Nephron progenitor cell (in vitro differentiated cells): ENCODE measurements at regions not wholly inside any gene's neighbourhood (a gene's known extent, or its start where the extent isn't known, plus 50 kb on each side); places are given as distances from the start of the nearest gene placed in this dataset.

Experiments
- DNase-seq: peaks from one replicate; pipeline ENCODE4 v3.0.0; 2021
- H3K27ac Mint-ChIP-seq: 2 replicates; pipeline ENCODE4 v1.8.0; 2021; ENCODE audit warnings: mild to moderate bottlenecking, moderate library complexity, mixed read lengths
- H3K27me3 Mint-ChIP-seq: 2 replicates; pipeline ENCODE4 v1.8.0; 2021; ENCODE audit warnings: mild to moderate bottlenecking, low read depth, mixed read lengths; ENCODE audit not compliant: poor library complexity
- H3K36me3 Mint-ChIP-seq: 2 replicates; pipeline ENCODE4 v1.8.0; 2021; ENCODE audit warnings: low read depth, mixed read lengths
- H3K4me1 Mint-ChIP-seq: 2 replicates; pipeline ENCODE4 v1.8.0; 2021; ENCODE audit warnings: mixed read lengths
- H3K4me3 Mint-ChIP-seq: 2 replicates; pipeline ENCODE4 v1.8.0; 2021; ENCODE audit warnings: mild to moderate bottlenecking, moderate library complexity, mixed read lengths
- H3K9me3 Mint-ChIP-seq: 2 replicates; pipeline ENCODE4 v1.8.0; 2021; ENCODE audit warnings: mild to moderate bottlenecking, moderate library complexity, mixed read lengths
- CTCF ChIP-seq: fragments of 200-600 bp; sonication (generic); IDR thresholded peaks from 2 replicates; pipeline ENCODE4 v1.5.0; 2021; ENCODE audit warnings: antibody characterized with exemption

DNA sequence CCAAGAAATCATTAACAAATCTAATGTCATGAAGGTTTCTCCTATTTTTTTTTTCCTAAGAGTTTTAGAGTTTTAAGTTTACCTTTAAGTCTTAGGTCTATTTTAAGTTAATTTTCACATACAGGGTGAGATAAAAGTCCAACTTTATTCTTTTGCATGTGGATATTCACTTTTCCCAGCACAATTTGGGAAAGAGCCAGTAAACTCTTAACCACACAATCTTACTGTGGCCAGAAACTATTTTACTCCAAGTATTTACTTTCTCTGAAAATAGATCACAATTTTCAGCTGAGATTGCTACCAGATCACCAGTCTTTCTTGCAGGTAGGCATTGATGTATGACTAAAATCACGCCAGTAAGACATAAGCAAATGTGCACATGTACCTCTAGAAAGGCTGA lies 728.5 kb downstream of the TNS3 start:
- peaks cover 4% of the 10 kb centered on the region for H3K27me3 Mint-ChIP-seq
- no peak for DNase-seq
- no peak overlapping the region for H3K27ac Mint-ChIP-seq
- no peaks in the 10 kb centered on the region for H3K36me3 Mint-ChIP-seq
- peaks cover 18% of the 10 kb centered on the region for H3K4me1 Mint-ChIP-seq
- no peak for TF ChIP-seq CTCF
- H3K4me3 Mint-ChIP-seq: no peak overlapping the region
- H3K9me3 Mint-ChIP-seq: no peaks in the 10 kb centered on the region

DNA sequence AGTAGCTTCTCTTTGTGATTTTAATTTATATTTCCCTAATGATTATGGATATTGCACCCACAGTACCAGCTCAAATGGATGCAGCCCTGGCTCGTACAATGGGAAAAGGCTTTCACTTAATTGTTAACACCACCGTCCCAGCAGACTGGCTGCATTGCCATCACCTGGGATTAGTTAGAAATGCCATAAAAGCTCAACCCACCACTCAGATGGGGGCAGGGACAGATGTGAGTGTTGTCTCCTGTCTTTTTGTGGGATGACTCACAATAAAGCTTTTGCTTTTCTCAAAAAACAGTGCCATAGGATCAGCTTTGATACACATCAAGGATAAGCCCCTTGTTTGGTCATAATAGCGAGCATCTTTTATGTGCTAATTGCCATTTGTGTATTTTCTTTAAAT lies 729.1 kb downstream of the TNS3 start:
- peaks cover 4% of the 10 kb centered on the region for H3K27me3 Mint-ChIP-seq
- H3K27ac Mint-ChIP-seq: no peak overlapping the region
- H3K4me3 Mint-ChIP-seq: no peak overlapping the region
- no peak for TF ChIP-seq CTCF
- peaks cover 18% of the 10 kb centered on the region for H3K4me1 Mint-ChIP-seq
- DNase-seq: no peak
- H3K36me3 Mint-ChIP-seq: no peaks in the 10 kb centered on the region
- H3K9me3 Mint-ChIP-seq: no peaks in the 10 kb centered on the region

- TF ChIP-seq CTCF: no peak
- Mint-ChIP-seq H3K27ac (no peak overlapping the region), H3K9me3 (no peaks in the 10 kb centered on the region), H3K4me3 (no peak overlapping the region), H3K4me1 (peaks cover 14% of the 10 kb centered on the region), H3K36me3 (peaks cover 7% of the 10 kb centered on the region), H3K27me3 (no peaks in the 10 kb centered on the region)
- DNase-seq: no peak
These were observed 731.2 kb downstream of the TNS3 start for GRCh38 chr7:46850563-46851330.

DNA sequence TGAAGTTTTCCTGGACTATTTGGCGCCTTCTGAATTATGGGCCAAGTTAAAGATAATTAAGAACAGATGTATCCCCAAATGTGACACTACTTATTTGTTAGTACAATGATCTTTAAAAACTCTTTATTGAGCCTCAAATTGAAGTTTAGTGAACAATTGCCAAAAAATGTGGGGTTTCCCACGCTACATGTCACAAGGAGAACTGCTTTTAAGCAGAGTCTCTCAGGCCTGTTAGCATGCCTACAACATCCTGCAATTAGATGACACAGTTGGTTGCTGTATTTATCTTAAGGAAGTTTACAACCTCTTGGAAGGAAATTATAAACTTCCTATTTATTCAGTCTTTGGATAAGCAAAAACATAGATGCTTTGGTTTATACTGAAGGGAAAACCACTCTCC lies 733.0 kb downstream of the TNS3 start:
- peaks cover 7% of the 10 kb centered on the region for H3K36me3 Mint-ChIP-seq
- H3K27ac Mint-ChIP-seq: no peak overlapping the region
- no peak for TF ChIP-seq CTCF
- H3K4me3 Mint-ChIP-seq: no peak overlapping the region
- no peaks in the 10 kb centered on the region for H3K9me3 Mint-ChIP-seq
- no peaks in the 10 kb centered on the region for H3K27me3 Mint-ChIP-seq
- no peak for DNase-seq
- peaks cover 8% of the 10 kb centered on the region for H3K4me1 Mint-ChIP-seq

DNA sequence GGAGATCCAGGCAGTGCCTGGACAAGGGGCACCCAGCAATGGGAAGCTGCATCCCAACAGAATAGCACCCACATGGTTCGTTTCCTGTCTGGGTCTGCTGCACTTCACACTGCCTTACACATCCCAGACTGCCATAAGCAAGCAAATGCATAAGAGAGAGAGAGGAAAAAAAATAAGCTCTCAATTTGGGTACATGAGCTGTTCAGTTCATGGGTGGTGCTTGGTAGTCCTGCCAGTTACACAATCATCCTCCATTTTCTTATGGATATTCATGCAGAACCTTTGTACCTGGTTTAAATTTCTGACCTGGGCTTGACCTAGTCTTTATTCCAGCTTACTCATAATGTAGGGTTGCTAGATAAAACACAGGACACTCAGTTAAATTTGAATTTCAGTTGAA lies 733.6 kb downstream of the TNS3 start:
- Mint-ChIP-seq H3K4me1 (peaks cover 1% of the 10 kb centered on the region), H3K27ac (no peak overlapping the region)

More for the DNA sequence above, 733.6 kb downstream of the TNS3 start:
- no peak for TF ChIP-seq CTCF
- no peak overlapping the region for H3K4me3 Mint-ChIP-seq
- no peaks in the 10 kb centered on the region for H3K9me3 Mint-ChIP-seq
- H3K36me3 Mint-ChIP-seq: peaks cover 7% of the 10 kb centered on the region
- no peak for DNase-seq
- no peaks in the 10 kb centered on the region for H3K27me3 Mint-ChIP-seq
